Upper lobe of left lung (tissue), 4 donors: ENCODE measurements at regions not wholly inside any gene's neighbourhood (a gene's known extent, or its start where the extent isn't known, plus 50 kb on each side); places are given as distances from the start of the nearest gene placed in this dataset.

ENCODE experiments used
- CTCF ChIP-seq, 6 experiments: fragments of 450-650 bp in 4 of 6; fragments of 200-600 bp in 2 of 6; sonication (generic) in 2 of 6; IDR thresholded peaks; one replicate each; pipeline ENCODE4 v1.5.1; 2016 to 2019; ENCODE audit warnings: antibody characterized with exemption in 6 of 6
- POLR2AphosphoS5 ChIP-seq, 2 donors: sonication (generic); formaldehyde crosslinking; IDR thresholded peaks; one replicate each; pipeline ENCODE4 v1.5.1; 2017; ENCODE audit warnings: antibody characterized with exemption in 2 of 2

GRCh38 chr20:39433466-39433865 lies 471.3 kb downstream of the DHX35 start:
- TF ChIP-seq POLR2AphosphoS5 (IDR thresholded peaks at IDR 0.05) = no peak
- TF ChIP-seq CTCF (IDR thresholded peaks at IDR 0.05) = no peak
